HEK293 (cell line): ENCODE measurements at regions not wholly inside any gene's neighbourhood (a gene's known extent, or its start where the extent isn't known, plus 50 kb on each side); places are given as distances from the start of the nearest gene placed in this dataset.

Experiments
- CTCF ChIP-seq: fragments of 450-650 bp; formaldehyde crosslinking; IDR thresholded peaks from 2 replicates; pipeline ENCODE4 v1.5.1; 2016; ENCODE audit warnings: missing biosample characterization, missing genetic modification characterization
- INSM2 ChIP-seq: fragments of 450-650 bp; formaldehyde crosslinking; IDR thresholded peaks from 2 replicates; pipeline ENCODE4 v1.5.1; 2016; ENCODE audit warnings: missing biosample characterization, missing genetic modification characterization
- MYNN ChIP-seq: fragments of 450-650 bp; formaldehyde crosslinking; IDR thresholded peaks from 2 replicates; pipeline ENCODE4 v1.5.1; 2016; ENCODE audit warnings: missing biosample characterization, missing genetic modification characterization, borderline replicate concordance
- PBX3 ChIP-seq: sonication (generic); formaldehyde crosslinking; IDR thresholded peaks from 2 replicates; pipeline ENCODE4 v1.8.1; 2022; ENCODE audit warnings: mild to moderate bottlenecking, moderate library complexity, missing genetic modification reagents
- SCRT2 ChIP-seq: fragments of 450-650 bp; formaldehyde crosslinking; IDR thresholded peaks from 2 replicates; pipeline ENCODE4 v1.5.1; 2016; ENCODE audit warnings: missing biosample characterization, missing genetic modification characterization
- ZNF426 ChIP-seq: fragments of 450-650 bp; formaldehyde crosslinking; IDR thresholded peaks from 2 replicates; pipeline ENCODE4 v1.5.1; 2017; ENCODE audit warnings: missing biosample characterization, missing genetic modification characterization, mild to moderate bottlenecking, inconsistent platforms, moderate library complexity
- TF ChIP-seq, protein P1 (sequence below): fragments of 450-650 bp; formaldehyde crosslinking; IDR thresholded peaks from 2 replicates; pipeline ENCODE4 v1.5.1; 2016; ENCODE audit warnings: missing biosample characterization, missing genetic modification characterization
- TF ChIP-seq, protein P2 (sequence below): fragments of 450-650 bp; formaldehyde crosslinking; IDR thresholded peaks from 2 replicates; pipeline ENCODE4 v1.5.1; 2016; ENCODE audit warnings: missing biosample characterization, missing genetic modification characterization, low read depth

DNA sequence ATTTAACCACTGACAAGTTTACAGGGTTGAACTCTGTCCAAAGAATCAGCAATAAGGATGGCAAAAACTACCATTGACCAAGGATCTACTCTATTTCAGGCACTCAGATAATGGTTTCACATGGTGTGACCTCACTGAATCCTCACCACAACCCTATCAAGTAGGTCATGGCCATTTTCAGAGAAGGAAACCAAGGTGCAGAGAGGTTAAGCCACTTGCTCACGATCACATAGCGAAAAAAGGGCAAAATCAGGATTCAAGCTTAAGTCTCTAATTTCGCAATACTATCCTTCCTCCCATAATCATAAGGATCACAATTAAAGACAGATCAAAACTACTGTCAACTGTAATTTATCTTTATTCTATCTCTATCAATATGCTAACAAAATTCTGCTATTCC, 191.0 kb upstream of the AFF2 start:
- TF ChIP-seq CTCF (tag by site-specific recombination) (no peak), MYNN (no peak), SCRT2 (tag by site-specific recombination) (no peak), INSM2 (tag by site-specific recombination) (no peak), ZNF426 (no peak), PBX3 (CRISPR knock-in tag) (no peak)
- TF ChIP-seq, protein P1, sequence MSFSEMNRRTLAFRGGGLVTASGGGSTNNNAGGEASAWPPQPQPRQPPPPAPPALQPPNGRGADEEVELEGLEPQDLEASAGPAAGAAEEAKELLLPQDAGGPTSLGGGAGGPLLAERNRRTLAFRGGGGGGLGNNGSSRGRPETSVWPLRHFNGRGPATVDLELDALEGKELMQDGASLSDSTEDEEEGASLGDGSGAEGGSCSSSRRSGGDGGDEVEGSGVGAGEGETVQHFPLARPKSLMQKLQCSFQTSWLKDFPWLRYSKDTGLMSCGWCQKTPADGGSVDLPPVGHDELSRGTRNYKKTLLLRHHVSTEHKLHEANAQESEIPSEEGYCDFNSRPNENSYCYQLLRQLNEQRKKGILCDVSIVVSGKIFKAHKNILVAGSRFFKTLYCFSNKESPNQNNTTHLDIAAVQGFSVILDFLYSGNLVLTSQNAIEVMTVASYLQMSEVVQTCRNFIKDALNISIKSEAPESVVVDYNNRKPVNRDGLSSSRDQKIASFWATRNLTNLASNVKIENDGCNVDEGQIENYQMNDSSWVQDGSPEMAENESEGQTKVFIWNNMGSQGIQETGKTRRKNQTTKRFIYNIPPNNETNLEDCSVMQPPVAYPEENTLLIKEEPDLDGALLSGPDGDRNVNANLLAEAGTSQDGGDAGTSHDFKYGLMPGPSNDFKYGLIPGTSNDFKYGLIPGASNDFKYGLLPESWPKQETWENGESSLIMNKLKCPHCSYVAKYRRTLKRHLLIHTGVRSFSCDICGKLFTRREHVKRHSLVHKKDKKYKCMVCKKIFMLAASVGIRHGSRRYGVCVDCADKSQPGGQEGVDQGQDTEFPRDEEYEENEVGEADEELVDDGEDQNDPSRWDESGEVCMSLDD (tag by site-specific recombination) = no peak
- TF ChIP-seq, protein P2, sequence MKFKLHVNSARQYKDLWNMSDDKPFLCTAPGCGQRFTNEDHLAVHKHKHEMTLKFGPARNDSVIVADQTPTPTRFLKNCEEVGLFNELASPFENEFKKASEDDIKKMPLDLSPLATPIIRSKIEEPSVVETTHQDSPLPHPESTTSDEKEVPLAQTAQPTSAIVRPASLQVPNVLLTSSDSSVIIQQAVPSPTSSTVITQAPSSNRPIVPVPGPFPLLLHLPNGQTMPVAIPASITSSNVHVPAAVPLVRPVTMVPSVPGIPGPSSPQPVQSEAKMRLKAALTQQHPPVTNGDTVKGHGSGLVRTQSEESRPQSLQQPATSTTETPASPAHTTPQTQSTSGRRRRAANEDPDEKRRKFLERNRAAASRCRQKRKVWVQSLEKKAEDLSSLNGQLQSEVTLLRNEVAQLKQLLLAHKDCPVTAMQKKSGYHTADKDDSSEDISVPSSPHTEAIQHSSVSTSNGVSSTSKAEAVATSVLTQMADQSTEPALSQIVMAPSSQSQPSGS (tag by site-specific recombination) = no peak
